Left lung (tissue), 4 donors: ENCODE measurements at regions not wholly inside any gene's neighbourhood (a gene's known extent, or its start where the extent isn't known, plus 50 kb on each side); places are given as distances from the start of the nearest gene placed in this dataset.
A peak's percentile ranks its signal among the peaks of the same experiment; 100 is the strongest.

Experiments
- ATAC-seq: fragments of 200-7000 bp; cut with Tn5 transposase; one replicate; pipeline ENCODE4 v1.9.1; 2020; ENCODE audit warnings: moderate library complexity
- DNase-seq, 4 donors: peaks; one replicate each; pipeline ENCODE4 v3.0.0-alpha.2; 2013 to 2020
- H3K27ac ChIP-seq, 2 donors: fragments of 200-600 bp; sonication (generic) in 1 of 2; one replicate each; pipeline versions ENCODE4 v1.5.0 to v1.8.0; 2020 to 2021
- H3K27me3 ChIP-seq, 2 donors: fragments of 200-600 bp; sonication (generic) in 1 of 2; one replicate each; pipeline versions ENCODE4 v1.5.0 to v1.8.0; 2020 to 2021
- H3K36me3 ChIP-seq, 2 donors: fragments of 200-600 bp; sonication (generic) in 1 of 2; one replicate each; pipeline versions ENCODE4 v1.5.0 to v1.8.0; 2020 to 2021
- H3K4me1 ChIP-seq, 2 donors: fragments of 200-600 bp; one replicate each; pipeline ENCODE4 v1.8.0; 2021
- H3K4me3 ChIP-seq, 2 donors: fragments of 200-600 bp; sonication (generic) in 1 of 2; one replicate each; pipeline versions ENCODE4 v1.5.0 to v1.8.0; 2020 to 2021; ENCODE audit warnings: mild to moderate bottlenecking in 1 of 2
- H3K9me3 ChIP-seq, 2 donors: fragments of 200-600 bp; sonication (generic) in 1 of 2; one replicate each; pipeline versions ENCODE4 v1.5.0 to v1.8.0; 2020 to 2021
- CTCF ChIP-seq, 2 donors: fragments of 200-600 bp; sonication (generic) in 1 of 2; IDR thresholded peaks; one replicate each; pipeline versions ENCODE4 v1.5.0 to v1.8.0; 2021; ENCODE audit warnings: antibody characterized with exemption in 2 of 2
- intact Hi-C, 2 donors: fragments of 100-400 bp; cut with DNase I; formaldehyde crosslinking; loops; one replicate each; pipeline versions ENCODE4 v1.11.2 to v1.14.2; 2022
- donor health status: DM: no; HTN: yes; CAD: no.
- donor health status: DM: no; HTN: no; CAD: no.

GRCh38 chr3:24981309-24981708 is 446.8 kb upstream of the RARB start:
- Histone ChIP-seq H3K4me1 (no peaks in the 10 kb centered on the region), H3K36me3 (no peaks in the 10 kb centered on the region), H3K27ac (no peak overlapping the region), H3K27me3 (no peaks in the 10 kb centered on the region), H3K4me3 (no peak overlapping the region), H3K9me3 (peaks cover 0 to 4% of the 10 kb centered on the region in 2 donors)
- ATAC-seq (no peak), DNase-seq (no peak)
- TF ChIP-seq CTCF (IDR thresholded peaks at IDR 0.05) = no peak
- intact Hi-C loops = no loop called here

GRCh38 chr3:24981924-24982323 is 446.1 kb upstream of the RARB start:
- peaks cover 0 to 2% of the 10 kb centered on the region in 2 donors for H3K9me3 ChIP-seq
- ATAC-seq (no peak), DNase-seq (no peak)
- intact Hi-C loops = no loop called here
- H3K27me3 ChIP-seq = no peaks in the 10 kb centered on the region
- no peak overlapping the region for H3K27ac ChIP-seq
- TF ChIP-seq CTCF (IDR thresholded peaks at IDR 0.05) = no peak
- H3K36me3 ChIP-seq = no peaks in the 10 kb centered on the region
- H3K4me1 ChIP-seq = no peaks in the 10 kb centered on the region
- H3K4me3 ChIP-seq = no peak overlapping the region

GRCh38 chr3:24985668-24986067 is 442.4 kb upstream of the RARB start:
- TF ChIP-seq CTCF (IDR thresholded peaks at IDR 0.05) = no peak
- Histone ChIP-seq H3K9me3 (peaks cover 0 to 2% of the 10 kb centered on the region in 2 donors), H3K27me3 (no peaks in the 10 kb centered on the region), H3K27ac (no peak overlapping the region), H3K4me1 (no peaks in the 10 kb centered on the region), H3K4me3 (no peak overlapping the region), H3K36me3 (no peaks in the 10 kb centered on the region)
- DNase-seq (peak in 1 of 4 donors; percentile 42), ATAC-seq (no peak)
- intact Hi-C loops = no loop called here

GRCh38 chr3:24986612-24987011 is 441.5 kb upstream of the RARB start:
- ATAC-seq = no peak
- intact Hi-C loops = no loop called here
- Histone ChIP-seq H3K27me3 (no peaks in the 10 kb centered on the region), H3K36me3 (no peaks in the 10 kb centered on the region), H3K4me1 (no peaks in the 10 kb centered on the region), H3K9me3 (no peaks in the 10 kb centered on the region), H3K27ac (no peak overlapping the region), H3K4me3 (no peak overlapping the region)
- TF ChIP-seq CTCF (IDR thresholded peaks at IDR 0.05) = no peak
- DNase-seq = no peak

- no peaks in the 10 kb centered on the region for H3K9me3 ChIP-seq
- H3K27me3 ChIP-seq = no peaks in the 10 kb centered on the region
- DNase-seq (no peak), ATAC-seq (no peak)
- no peaks in the 10 kb centered on the region for H3K4me1 ChIP-seq
- H3K27ac ChIP-seq = no peak overlapping the region
- TF ChIP-seq CTCF (IDR thresholded peaks at IDR 0.05) = no peak
- intact Hi-C loops = no loop called here
- no peaks in the 10 kb centered on the region for H3K36me3 ChIP-seq
- H3K4me3 ChIP-seq = no peak overlapping the region
Observed at GRCh38 chr3:24999357-24999756, 428.7 kb upstream of the RARB start.
